K562 (cell line): ENCODE measurements at regions not wholly inside any gene's neighbourhood (a gene's known extent, or its start where the extent isn't known, plus 50 kb on each side); places are given as distances from the start of the nearest gene placed in this dataset.

ENCODE experiments used
- DIDO1 ChIP-seq: fragments of 450-650 bp; IDR thresholded peaks from 2 replicates; pipeline ENCODE4 v1.6.1; 2016; ENCODE audit warnings: low read depth, missing biosample characterization, missing genetic modification characterization
- MCM3 ChIP-seq: fragments of 450-650 bp; IDR thresholded peaks from 2 replicates; pipeline ENCODE4 v1.6.1; 2016
- TF ChIP-seq, protein P1 (sequence below): fragments of 450-650 bp; IDR thresholded peaks from 2 replicates; pipeline ENCODE4 v1.6.1; 2016; ENCODE audit warnings: low read depth

DNA sequence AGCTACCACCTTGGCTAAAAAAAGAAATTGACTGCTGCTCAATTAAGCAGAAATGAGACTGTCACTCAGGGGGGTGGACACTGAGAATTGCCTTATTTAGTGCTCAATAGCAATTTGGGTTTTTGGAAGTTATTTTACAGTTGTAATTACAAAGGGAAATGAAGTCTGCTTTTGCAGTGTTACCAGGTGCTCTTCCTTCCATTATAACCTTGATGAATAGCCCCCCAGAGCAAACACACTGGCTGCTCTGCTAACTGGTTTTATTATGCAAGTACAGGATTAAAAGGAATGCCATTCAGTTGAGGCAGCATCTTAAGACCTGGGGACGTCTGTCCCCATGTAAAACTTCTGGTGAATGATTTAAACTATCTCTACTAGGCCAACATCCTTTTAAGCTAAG, 191.0 kb downstream of the EVX1 start (continued):
- TF ChIP-seq, protein P1, sequence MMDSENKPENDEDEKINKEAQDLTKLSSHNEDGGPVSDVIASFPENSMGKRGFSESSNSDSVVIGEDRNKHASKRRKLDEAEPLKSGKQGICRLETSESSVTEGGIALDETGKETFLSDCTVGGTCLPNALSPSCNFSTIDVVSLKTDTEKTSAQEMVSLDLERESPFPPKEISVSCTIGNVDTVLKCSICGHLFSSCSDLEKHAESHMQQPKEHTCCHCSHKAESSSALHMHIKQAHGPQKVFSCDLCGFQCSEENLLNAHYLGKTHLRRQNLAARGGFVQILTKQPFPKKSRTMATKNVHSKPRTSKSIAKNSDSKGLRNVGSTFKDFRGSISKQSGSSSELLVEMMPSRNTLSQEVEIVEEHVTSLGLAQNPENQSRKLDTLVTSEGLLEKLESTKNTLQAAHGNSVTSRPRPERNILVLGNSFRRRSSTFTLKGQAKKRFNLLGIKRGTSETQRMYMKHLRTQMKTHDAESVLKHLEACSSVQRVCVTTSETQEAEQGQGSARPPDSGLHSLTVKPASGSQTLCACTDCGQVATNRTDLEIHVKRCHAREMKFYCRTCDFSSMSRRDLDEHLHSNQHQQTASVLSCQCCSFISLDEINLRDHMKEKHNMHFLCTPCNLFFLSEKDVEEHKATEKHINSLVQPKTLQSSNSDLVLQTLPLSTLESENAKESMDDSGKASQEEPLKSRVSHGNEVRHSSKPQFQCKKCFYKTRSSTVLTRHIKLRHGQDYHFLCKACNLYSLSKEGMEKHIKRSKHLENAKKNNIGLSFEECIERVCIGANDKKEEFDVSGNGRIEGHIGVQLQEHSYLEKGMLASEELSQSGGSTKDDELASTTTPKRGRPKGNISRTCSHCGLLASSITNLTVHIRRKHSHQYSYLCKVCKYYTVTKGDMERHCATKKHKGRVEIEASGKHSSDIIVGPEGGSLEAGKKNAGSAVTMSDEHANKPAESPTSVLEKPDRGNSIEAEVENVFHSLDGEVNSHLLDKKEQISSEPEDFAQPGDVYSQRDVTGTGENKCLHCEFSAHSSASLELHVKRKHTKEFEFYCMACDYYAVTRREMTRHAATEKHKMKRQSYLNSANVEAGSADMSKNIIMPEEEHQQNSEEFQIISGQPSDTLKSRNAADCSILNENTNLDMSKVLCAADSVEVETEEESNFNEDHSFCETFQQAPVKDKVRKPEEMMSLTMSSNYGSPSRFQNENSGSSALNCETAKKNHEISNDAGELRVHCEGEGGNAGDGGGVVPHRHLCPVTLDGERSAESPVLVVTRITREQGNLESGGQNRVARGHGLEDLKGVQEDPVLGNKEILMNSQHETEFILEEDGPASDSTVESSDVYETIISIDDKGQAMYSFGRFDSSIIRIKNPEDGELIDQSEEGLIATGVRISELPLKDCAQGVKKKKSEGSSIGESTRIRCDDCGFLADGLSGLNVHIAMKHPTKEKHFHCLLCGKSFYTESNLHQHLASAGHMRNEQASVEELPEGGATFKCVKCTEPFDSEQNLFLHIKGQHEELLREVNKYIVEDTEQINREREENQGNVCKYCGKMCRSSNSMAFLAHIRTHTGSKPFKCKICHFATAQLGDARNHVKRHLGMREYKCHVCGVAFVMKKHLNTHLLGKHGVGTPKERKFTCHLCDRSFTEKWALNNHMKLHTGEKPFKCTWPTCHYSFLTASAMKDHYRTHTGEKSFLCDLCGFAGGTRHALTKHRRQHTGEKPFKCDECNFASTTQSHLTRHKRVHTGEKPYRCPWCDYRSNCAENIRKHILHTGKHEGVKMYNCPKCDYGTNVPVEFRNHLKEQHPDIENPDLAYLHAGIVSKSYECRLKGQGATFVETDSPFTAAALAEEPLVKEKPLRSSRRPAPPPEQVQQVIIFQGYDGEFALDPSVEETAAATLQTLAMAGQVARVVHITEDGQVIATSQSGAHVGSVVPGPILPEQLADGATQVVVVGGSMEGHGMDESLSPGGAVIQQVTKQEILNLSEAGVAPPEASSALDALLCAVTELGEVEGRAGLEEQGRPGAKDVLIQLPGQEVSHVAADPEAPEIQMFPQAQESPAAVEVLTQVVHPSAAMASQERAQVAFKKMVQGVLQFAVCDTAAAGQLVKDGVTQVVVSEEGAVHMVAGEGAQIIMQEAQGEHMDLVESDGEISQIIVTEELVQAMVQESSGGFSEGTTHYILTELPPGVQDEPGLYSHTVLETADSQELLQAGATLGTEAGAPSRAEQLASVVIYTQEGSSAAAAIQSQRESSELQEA, result no peak
- no peak for TF ChIP-seq MCM3
- no peak for TF ChIP-seq DIDO1 (tag)
